OCI-LY7 (cell line): ENCODE measurements at regions not wholly inside any gene's neighbourhood (a gene's known extent, or its start where the extent isn't known, plus 50 kb on each side); places are given as distances from the start of the nearest gene placed in this dataset.

Experiments
- EZH2phosphoT487 ChIP-seq: fragments of 200-600 bp; sonication (generic); IDR thresholded peaks from 2 replicates; pipeline ENCODE4 v1.6.1; 2018; ENCODE audit warnings: low read depth, borderline replicate concordance, mild to moderate bottlenecking, mixed run types, antibody characterized with exemption, low read length, moderate library complexity, mixed read lengths
- TF ChIP-seq, protein P1 (sequence below): fragments of 200-600 bp; sonication (generic); conservative IDR thresholded peaks from 2 replicates; pipeline ENCODE4 v1.5.1; 2014; ENCODE audit warnings: mild to moderate bottlenecking, antibody characterized with exemption, low read length, moderate library complexity, mixed read lengths

- TF ChIP-seq, protein P1, sequence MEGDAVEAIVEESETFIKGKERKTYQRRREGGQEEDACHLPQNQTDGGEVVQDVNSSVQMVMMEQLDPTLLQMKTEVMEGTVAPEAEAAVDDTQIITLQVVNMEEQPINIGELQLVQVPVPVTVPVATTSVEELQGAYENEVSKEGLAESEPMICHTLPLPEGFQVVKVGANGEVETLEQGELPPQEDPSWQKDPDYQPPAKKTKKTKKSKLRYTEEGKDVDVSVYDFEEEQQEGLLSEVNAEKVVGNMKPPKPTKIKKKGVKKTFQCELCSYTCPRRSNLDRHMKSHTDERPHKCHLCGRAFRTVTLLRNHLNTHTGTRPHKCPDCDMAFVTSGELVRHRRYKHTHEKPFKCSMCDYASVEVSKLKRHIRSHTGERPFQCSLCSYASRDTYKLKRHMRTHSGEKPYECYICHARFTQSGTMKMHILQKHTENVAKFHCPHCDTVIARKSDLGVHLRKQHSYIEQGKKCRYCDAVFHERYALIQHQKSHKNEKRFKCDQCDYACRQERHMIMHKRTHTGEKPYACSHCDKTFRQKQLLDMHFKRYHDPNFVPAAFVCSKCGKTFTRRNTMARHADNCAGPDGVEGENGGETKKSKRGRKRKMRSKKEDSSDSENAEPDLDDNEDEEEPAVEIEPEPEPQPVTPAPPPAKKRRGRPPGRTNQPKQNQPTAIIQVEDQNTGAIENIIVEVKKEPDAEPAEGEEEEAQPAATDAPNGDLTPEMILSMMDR = no peak
- no peak for TF ChIP-seq EZH2phosphoT487
These were observed 156.1 kb upstream of the TRIM24 start for GRCh38 chr7:138304071-138304320.
